GM21515 (cell line): ENCODE measurements at regions not wholly inside any gene's neighbourhood (a gene's known extent, or its start where the extent isn't known, plus 50 kb on each side); places are given as distances from the start of the nearest gene placed in this dataset.
A peak's percentile ranks its signal among the peaks of the same experiment; 100 is the strongest.

Experiments used
- ATAC-seq: cut with Tn5 transposase; IDR thresholded peaks from one replicate; pipeline ENCODE4 v1.9.1; 2021; ENCODE audit not compliant: unreplicated experiment

DNA sequence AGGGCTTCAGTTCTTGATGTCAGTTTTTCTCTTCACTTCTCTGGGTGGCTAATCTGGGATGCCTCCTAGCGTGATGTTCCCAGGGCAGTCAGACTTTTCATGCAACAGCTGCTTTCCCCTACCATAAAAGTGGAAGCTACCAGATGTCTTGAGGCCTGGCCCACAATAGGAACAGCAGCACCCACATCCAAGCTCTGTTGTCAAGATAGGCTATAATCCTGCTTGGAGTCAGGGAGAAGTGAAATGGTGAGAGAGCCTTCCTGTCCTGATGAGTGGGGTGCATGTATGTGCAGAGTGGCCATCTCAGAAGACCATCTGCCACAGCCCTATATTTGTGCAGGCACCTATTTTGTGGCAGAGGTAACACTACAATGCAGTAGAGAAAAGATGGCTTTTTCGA, 108.0 kb downstream of the HTR5A start:
- ATAC-seq, result no peak

DNA sequence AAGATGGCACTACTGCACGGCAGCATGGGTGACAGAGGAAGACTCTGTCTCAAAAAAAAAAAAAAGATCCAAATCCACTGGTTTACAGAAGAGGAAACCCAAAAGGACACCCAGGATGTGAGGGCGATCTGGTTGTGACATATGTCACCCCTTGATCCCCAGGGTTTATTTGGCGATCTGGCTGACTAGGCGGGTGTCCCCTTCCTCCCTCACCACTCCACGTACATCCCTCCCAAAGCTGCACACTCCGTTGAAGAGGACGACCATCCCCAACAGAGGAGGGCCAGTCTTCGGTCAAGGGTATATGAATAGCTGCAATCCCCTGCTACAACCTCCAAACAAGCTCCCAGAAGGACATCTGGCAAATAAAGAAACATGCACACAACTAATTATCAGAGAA, 111.6 kb downstream of the HTR5A start:
- no peak for ATAC-seq

DNA sequence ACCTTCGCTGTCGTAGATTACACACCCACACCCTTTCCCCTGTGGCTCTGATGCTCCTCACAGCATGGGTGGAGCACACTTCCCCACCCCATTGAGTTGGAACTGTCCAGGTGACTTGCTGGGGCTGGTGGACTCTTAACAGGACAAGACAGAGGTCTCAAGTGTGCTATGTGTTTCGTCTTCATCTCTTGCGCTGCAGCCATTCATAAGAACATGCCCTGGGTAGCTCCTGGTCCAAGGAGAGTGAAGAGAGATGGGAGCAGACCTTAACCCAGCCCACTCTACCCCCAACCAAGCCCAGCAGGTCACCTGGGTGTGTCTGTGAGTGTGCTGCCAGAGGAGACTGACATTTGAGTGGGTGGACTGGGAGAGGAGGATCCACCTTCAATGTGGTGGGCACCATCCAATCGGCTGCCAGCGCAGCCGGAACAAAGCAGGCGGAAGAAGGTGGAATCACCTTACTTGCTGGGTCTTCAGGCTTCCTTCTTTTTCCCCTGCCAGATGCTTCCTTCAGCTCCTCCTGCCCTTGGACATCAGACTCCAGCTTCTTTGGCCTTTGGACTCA, 112.4 kb downstream of the HTR5A start:
- ATAC-seq, result no peak

DNA sequence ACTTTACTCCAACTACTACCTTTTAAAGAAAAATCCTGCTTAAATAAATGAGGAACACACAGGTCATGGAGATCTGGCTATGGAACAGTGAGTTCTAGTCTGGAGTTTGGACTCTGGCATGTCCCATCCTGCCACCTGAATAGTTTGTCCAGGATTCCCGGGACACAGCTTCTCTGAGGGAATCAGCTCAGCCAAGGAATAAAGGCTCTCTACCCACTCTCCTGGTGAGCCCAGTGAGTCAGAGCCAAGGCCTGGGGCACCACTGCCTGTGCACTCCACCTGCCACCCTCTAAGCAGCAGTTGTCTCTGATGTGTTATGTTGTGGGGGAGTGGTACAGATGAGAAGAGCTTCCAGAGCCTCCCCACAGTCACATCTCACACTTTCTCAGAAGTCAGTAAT, 113.5 kb downstream of the HTR5A start:
- no peak for ATAC-seq

DNA sequence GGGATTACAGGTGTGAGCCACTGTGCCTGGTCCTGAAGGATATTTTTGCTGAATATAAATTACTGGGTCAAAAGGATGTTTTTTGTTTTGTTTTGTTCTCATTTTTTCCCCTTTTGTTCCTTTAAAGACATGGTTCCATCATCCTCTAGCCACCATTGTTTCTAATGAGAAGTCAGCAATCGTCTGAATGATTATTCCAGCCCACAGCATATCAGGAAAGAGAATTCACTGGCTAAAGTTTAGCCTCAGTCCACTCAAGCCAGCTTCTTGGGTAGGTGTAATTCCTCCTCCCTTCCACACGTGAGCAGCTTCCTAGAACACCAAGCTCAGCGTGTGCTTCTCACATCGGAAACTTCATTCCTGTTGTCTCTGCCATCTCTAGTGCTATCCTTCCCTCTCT, 112.8 kb upstream of the INSIG1 start:
- no peak for ATAC-seq

DNA sequence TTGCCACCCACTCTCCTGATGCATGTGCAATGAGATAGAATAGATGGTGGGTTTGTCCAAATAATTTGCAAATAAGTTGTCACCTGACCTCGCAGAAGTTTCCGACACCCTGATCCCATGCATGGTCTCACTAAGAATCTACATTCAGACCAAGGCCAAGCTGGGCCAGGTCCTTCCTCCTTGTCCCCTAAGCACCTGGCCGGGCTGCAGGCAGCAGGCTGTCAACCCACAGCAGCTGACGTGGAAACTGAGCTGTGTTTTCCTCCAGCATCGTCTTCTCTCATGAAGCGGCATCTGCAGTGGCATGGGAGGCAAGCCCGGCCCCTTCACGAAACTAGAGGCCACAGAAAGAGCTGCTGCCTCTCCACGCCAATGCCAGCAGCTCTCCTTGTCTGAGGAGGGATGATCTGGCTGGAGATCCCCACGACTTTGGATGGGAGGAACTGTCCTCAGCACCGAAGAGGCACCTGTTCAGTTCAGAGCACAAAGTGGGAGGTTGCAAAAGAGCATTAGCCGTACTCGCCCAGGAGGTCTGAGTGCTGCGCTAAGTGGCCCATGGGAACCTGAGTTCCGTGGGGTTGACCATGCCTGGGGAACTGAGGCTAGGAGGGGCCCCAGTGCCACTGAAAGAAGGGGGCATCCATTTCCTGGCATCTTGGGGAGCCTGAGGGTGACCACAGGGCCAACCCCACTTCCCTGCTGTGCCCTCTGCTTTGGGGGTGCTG, 110.5 kb upstream of the INSIG1 start:
- ATAC-seq, result no peak

DNA sequence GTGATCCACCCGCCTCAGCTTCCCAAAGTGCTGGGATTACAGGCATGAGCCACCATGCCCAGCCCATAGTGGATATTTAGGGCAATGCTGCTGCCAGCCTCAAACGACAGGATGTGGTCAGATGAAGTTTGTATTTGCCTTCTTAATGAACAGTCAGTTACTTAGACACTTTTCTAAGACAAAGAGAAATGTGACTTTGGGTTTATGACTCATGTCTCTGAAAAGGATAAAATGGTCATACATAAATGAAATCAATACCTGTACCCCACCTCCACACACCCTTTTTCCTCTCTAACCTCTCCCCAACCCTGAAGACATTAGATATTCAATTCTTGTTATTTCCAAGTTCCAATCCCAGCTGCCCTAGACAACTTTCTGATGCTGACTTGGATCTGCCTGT, 109.3 kb upstream of the INSIG1 start:
- no peak for ATAC-seq

DNA sequence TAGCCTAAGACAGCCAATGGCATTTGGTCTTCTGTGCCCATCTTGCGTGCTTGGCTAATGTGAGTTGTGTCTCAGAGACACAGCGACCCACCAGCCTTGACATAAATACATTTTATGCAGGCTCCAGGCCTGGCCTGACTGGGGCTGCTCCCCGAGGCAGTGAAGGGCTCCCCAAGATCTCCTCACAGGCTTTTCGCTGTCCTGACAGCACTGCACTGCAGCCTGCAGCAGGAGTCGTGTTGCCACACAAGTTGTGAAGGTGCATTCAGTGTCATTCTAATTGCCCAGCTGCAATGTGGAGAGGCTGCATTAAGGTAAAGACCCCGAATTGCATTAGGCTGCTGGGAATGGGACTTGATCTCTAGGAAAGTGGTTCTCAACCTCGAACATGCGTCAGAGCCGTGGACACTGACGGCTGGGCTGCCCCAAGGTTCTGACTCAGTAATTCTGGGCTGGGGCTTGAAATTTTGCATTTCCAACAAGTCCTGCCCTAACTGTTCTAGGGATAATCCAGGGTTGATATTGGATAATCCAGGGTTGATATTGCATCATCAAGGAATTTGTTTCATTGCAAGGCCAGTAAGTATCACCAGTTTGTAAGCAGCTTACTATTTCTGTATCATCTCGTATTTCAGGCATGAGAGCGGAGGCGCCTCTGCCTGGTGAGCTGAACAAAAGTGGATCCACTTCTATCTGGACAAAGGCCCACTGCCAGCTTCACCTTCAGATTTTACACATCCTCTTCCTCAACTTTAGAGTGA, 108.7 kb upstream of the INSIG1 start:
- ATAC-seq, result no peak

DNA sequence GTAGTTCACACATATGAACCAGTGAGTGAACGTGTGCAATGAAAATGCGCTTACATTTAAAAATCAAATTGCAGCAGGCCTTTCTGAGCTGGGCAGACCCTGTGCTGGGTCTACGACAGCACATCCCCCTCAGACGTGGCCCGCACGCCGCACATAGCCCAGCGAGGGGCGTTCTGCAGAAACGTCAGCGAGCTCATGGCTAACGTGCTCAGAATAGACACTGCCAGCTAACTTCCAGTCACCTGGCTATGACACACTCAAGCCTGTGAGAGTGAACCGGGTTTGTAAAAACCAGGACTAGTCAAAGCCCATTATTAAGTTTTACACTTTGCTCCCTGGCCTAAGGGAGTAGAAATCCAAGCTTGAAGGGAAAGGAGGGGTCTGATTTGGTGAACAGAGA, 108.1 kb upstream of the INSIG1 start:
- no peak for ATAC-seq

DNA sequence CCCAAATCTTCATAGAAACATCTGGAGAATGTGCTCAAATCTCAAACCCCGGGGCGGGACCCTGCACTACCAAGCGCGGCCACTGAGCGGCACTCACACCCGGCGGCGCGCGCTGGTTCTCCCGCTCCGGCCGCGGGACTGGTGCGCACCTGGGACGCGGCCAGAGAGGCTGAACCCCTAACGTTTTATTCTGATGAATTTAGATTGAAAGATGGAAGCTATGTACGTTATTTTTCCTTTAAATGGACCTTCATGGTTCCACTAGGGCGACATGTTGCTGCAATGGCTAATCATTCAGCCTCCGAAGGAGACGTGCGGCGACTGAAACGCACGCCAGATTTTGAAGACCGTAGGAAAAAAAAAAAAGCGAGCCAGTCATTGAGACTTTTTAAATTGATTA, 107.0 kb upstream of the INSIG1 start:
- peak; percentile 70 for ATAC-seq

DNA sequence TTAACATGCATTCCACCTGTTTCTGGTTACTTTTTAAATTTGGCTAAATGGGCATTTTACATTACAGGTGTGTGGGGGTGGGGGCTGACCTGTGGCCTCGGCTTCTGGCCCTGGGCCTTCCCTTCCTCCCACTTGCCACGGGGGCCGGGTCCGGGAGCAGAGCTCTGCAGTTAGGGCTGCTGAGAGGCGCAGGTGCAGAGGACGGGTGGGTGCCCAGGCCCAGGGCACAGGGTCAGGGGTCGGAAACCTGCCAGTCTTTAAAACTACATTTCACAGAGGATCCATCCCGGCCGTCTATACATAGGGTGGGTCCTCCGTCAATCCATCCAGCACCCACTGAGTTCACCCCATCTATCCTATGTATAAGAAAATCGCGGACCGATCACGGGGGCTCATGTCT, 106.5 kb upstream of the INSIG1 start:
- ATAC-seq, result no peak

DNA sequence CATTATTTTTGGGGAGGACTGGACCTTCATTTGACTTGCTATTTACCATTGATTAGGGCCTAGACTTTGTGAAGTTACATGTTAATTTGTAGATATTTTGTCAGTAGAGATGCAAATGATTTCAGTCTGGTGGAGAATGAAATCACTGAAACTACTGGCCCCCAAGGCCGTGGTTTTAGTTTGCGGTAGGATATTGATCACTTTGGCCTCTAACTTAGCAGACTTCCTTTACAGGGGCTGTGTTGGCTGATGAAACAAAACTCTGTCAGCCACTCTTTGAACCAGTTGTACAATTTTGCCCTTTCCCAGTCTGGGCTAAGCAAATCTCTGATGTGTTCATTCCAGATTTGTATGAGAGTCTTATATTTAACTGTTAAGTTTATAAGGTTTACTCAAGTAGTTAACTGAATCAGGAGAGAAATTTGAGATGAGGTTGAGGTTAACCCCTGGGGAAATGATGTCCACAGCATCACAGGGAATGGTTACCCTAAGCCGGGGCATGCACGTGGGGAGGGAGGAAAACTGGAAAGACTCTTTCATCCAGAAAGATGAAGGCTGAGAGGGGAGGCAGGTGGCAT, 105.7 kb upstream of the INSIG1 start:
- no peak for ATAC-seq

DNA sequence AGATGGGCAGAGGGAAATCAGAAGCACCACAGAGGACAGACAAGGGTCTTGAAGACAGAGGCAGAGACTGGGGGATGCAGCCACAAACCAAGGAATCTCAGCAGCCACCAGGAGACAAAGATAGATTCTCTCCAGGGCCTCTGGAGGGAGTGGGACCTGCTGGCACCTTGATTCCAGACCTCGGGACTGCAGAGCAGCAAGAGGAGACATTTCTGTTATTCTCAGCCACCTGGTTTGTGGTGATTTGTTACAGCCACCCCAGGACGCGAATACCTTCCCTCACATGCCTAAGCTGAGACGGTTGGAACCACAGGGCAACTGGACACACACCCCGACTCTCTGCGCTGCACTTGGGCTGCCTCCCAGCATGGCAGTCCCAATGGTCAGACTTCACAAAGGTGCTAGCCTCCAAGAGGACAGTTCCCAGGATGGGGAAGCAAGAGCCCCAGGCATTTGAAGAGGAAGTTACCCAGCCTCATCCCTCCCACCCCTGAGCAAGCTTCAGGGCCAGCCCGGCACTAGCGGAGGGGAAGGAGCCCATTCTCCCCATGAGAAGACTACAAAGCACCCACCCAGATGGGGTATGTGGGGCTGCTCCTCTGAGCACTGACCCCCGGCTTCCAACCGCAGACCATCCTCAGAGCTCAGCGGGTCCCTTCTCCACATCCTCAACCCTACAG, 104.6 kb upstream of the INSIG1 start:
- no peak for ATAC-seq

DNA sequence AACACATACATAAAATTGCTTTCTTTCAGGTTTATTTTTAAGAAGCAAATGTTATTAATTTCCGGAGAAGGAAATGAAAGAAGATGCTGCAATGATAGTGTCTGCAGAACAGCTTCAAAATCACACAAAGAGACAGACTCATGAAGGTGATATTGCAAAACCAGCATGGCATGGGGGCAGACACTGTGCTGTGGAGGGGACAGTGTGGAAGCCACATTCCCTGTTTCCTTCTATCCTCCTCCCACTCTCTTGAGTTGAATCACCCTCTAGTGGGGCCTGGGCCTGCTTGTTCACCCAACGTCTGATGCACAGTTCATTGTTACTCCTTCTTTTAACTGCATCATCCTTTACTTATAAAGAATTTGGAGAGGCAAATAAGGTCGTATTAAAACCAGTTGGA, 104.0 kb upstream of the INSIG1 start:
- ATAC-seq, result no peak

DNA sequence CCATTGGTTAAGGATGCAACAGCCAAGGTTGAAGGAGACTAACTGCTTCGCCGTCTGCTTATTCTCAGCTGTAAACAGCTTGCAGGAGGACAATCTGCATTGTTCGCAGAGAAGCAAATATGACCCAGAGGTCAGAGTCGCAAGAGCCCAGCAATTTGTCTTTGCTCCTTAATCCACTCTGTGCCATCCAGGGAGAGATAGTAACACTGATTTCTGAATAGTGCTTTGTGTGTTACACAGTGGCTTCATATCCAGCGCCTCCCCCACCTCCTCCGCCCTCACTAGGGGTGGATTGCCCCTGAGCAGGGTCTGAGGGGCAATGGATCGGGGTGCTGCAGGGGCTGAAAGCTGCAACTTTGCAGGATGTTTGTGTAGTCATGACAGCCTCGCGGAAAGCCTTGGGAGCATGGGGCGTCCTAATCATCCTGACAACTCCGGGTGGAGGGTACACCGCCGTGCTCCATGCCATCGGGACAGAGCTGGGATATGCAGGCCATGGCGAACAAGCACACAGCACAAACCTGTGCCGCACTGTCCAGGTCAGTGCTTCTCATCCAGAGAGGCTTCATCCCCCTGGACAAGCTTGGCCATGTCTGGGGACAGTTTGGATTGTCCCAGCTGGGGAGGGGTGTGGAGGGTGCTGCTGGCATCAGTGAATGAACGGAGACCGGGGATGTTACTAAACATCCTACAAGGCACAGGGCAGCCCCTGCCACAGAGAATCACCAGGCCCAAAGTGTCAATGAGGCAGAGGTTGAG, 103.1 kb upstream of the INSIG1 start:
- ATAC-seq, result no peak

DNA sequence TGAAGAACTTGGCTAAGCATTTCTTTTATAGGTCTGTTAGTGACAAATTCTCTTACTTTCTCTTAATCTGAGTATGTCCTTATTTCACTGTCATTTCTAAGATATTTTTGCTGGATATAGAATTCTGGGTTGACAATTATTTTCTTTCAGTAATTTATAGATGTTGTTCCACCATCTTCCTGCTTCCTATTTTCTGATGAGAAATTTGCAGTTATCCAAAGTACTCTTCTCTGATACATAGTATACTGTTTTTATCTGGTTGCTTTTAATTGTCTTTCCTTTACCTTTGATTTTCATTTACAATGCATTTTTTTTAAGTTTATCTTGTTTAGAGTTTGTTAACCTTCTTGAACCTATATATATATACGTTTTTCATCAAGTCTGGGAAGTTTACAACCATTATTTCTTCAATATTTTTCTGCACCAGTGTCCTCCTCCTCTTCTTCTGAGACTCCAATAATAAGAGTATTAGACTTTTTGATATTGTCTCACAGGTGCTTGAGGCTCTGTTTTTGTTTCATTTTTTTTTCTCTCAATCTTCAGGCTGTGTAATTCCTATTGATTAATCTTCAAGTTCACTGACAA, 101.6 kb upstream of the INSIG1 start:
- ATAC-seq, result no peak

DNA sequence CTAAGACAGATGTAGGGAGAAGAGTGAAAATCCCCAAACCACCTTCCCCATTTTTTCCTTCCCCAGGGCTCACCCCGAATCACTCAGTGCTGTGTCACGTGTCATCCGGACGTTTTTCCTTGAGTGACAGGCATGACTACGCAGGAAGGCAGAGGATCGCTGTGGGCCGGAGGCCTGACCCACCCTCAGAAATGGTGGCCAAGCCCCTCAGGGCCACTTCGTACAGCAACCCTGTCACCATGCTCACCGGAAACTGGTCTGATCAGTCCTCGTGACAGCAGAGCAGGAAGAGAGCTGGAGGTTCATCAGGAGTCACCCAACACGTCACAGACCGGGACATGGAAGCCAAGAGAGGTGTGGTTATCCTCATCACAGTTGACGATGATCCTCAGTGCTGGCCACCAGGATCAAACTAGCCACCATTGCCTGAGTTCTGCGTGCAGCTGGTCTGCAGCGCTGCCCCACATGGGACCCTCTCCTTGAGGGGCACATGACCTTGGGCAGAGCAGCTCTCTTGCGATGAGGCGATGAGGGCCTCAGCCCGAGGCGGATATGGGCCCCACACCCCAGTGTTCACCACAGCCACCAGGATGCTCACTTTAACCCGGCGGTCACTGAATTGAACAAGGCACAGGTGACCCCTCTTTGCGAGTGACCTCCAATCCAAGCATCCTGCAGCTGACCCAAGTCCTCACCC, 99.3 kb upstream of the INSIG1 start:
- no peak for ATAC-seq

DNA sequence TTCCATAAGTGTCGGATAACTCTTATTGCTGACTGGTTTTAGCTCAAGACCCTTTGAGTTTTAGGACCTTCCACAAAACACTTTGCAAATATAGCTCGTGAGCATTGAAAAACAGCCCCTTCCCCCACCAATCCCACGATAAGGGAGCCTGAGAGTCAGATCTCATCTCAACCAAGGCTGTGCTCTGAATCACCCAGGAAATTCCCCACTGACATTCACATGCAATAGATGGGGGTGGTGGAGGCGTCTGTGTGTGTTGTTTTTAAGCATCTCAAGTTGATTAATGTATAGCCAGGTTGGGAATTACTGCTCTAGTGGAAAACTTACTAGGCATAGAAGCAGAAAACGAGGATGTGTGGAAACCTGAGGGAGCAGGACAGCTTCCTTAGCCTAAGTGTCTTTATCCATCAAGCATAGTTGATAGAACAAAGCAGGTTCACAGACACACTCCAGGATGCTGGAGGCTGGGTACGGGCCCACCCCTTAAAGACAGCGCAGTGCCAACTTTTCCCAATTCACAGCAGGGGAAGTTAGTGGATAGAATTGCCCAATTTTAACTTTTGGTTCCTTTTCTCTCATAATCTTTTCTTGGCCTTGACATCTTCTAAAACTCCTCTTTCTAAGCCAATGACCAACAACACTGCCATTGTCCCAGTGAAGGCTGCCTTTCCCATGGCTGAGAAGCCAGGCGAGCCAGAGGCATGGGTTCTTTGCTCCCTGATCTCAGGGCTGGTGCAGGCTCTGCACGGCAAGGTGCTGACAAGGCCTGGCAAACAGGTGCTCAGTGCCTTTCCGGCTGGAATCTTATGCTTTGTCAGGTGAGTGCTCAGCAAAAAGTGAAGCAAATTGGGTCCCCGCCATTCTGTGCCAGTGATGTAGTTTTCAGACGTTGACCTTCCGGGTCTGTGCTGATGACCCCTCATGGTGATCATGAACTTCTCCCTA, 98.5 kb upstream of the INSIG1 start:
- no peak for ATAC-seq
